A549 (cell line): ENCODE measurements at regions not wholly inside any gene's neighbourhood (a gene's known extent, or its start where the extent isn't known, plus 50 kb on each side); places are given as distances from the start of the nearest gene placed in this dataset.

Source experiments
- ATAC-seq, 2 experiments: fragments of 200-7000 bp in 1 of 2; fragments of >200 bp in 1 of 2; cut with Nextera tagmentation in 1 of 2; cut with Tn5 transposase in 1 of 2; 3 replicates each; pipeline versions ENCODE4 v1.8.0 to v1.9.1; 2018 to 2020; ENCODE audit warnings: mild to moderate bottlenecking in 1 of 2, moderate library complexity in 1 of 2
- CTCF ChIA-PET: fragments of 300-600 bp; sonication (Branson Sonifier 250); formaldehyde crosslinking; extraction: SDS; loops from one replicate; lab custom pipeline; 2021; ENCODE audit warnings: antibody characterized with exemption, inconsistent platforms; lab: Yijun Ruan, JAX
- POLR2A ChIA-PET: fragments of 350-600 bp; formaldehyde crosslinking; extraction: SDS; loops from one replicate; lab custom pipeline; 2021; ENCODE audit warnings: antibody characterized with exemption, inconsistent platforms; lab: Yijun Ruan, JAX
- DNase-seq, 2 experiments: peaks; one replicate each; pipeline versions ENCODE4 v3.0.0 to v3.0.0-alpha.2; 2011 to 2016; ENCODE audit warnings: low read depth in 1 of 2, low spot score in 1 of 2
- FAIRE-seq: peaks from 2 replicates; lab custom pipeline; 2011; peaks lifted over from hg19 to GRCh38; lab: Jason Lieb, UNC
- H3K27ac ChIP-seq, 2 experiments: fragments of >200 bp; sonication (Bioruptor Twin); formaldehyde crosslinking; 3 replicates each; pipeline ENCODE4 v1.5.1; 2016 to 2017
- H3K4me1 ChIP-seq: fragments of >200 bp; sonication (Bioruptor Twin); formaldehyde crosslinking; 3 replicates; pipeline ENCODE4 v1.6.1; 2016
- H3K4me2 ChIP-seq: fragments of >200 bp; sonication (Bioruptor Twin); formaldehyde crosslinking; 3 replicates; pipeline ENCODE4 v1.6.1; 2016
- H3K4me3 ChIP-seq: fragments of >200 bp; sonication (Bioruptor Twin); formaldehyde crosslinking; 3 replicates; pipeline ENCODE4 v1.5.1; 2016
- H3K9me3 ChIP-seq: fragments of >200 bp; sonication (Bioruptor Twin); formaldehyde crosslinking; 3 replicates; pipeline ENCODE4 v1.6.1; 2016
- CTCF ChIP-seq: fragments of >200 bp; sonication (Bioruptor Twin); formaldehyde crosslinking; IDR thresholded peaks from 3 replicates; pipeline ENCODE4 v1.5.1; 2016
- EHF ChIP-seq: fragments of 250-450 bp; sonication (Bioruptor Pico); IDR thresholded peaks from 2 replicates; pipeline ENCODE4 v1.5.0; 2020; ENCODE audit warnings: mild to moderate bottlenecking
- EHMT2 ChIP-seq: fragments of 200-600 bp; sonication (generic); IDR thresholded peaks from 2 replicates; pipeline ENCODE4 v1.6.1; 2016; ENCODE audit warnings: antibody characterized with exemption, low read depth, mild to moderate bottlenecking, moderate library complexity
- EP300 ChIP-seq, 2 experiments: fragments of >200 bp; sonication (Bioruptor Twin); formaldehyde crosslinking; IDR thresholded peaks; 2 replicates in 1 of 2; 3 replicates in 1 of 2; pipeline ENCODE4 v1.6.1; 2016 to 2017
- FOSB ChIP-seq: fragments of 250-450 bp; sonication (Bioruptor Pico); IDR thresholded peaks from 2 replicates; pipeline ENCODE4 v1.5.0; 2020; ENCODE audit warnings: mild to moderate bottlenecking, moderate library complexity
- FOXS1 ChIP-seq: fragments of 250-450 bp; sonication (Bioruptor Pico); IDR thresholded peaks from 2 replicates; pipeline ENCODE4 v1.5.0; 2020; ENCODE audit warnings: mild to moderate bottlenecking, moderate library complexity
- HES2 ChIP-seq: fragments of >200 bp; sonication (Bioruptor Twin); formaldehyde crosslinking; IDR thresholded peaks from 2 replicates; pipeline ENCODE4 v1.6.1; 2016
- HOXA7 ChIP-seq: fragments of 250-450 bp; sonication (Bioruptor Pico); IDR thresholded peaks from 2 replicates; pipeline ENCODE4 v1.5.0; 2020; ENCODE audit warnings: mild to moderate bottlenecking, moderate library complexity
- HOXB13 ChIP-seq: fragments of 250-450 bp; sonication (Bioruptor Pico); IDR thresholded peaks from 2 replicates; pipeline ENCODE4 v1.5.0; 2020; ENCODE audit warnings: low read depth, mild to moderate bottlenecking, moderate library complexity
- HOXB5 ChIP-seq: fragments of 250-450 bp; sonication (Bioruptor Pico); IDR thresholded peaks from 2 replicates; pipeline ENCODE4 v1.5.0; 2020; ENCODE audit warnings: mild to moderate bottlenecking, moderate library complexity
- JUN ChIP-seq, 2 experiments: fragments of >200 bp; sonication (Bioruptor Twin); formaldehyde crosslinking; IDR thresholded peaks; 2 replicates in 1 of 2; 3 replicates in 1 of 2; pipeline ENCODE4 v1.6.1; 2016 to 2017
- KDM1A ChIP-seq: fragments of 200-600 bp; sonication (generic); IDR thresholded peaks from 2 replicates; pipeline ENCODE4 v1.6.1; 2016; ENCODE audit warnings: low read depth, mild to moderate bottlenecking
- MAFK ChIP-seq: fragments of 450-650 bp; IDR thresholded peaks from 2 replicates; pipeline ENCODE4 v1.6.1; 2014; ENCODE audit not compliant: partially characterized antibody
- MAX ChIP-seq: IDR thresholded peaks from 2 replicates; pipeline ENCODE4 v1.6.1; 2012
- MAZ ChIP-seq: fragments of 150-350 bp; IDR thresholded peaks from 2 replicates; pipeline ENCODE4 v1.6.1; 2014; ENCODE audit warnings: antibody characterized with exemption, low read depth, low read length, borderline replicate concordance
- MYC ChIP-seq: IDR thresholded peaks from 2 replicates; pipeline ENCODE4 v1.6.1; 2012; ENCODE audit warnings: mild to moderate bottlenecking, inconsistent platforms, low read length, improper control_type of control experiment, borderline replicate concordance
- NR3C1 ChIP-seq: fragments of >200 bp; sonication (Bioruptor Twin); formaldehyde crosslinking; IDR thresholded peaks from 3 replicates; pipeline ENCODE4 v1.6.1; 2017
- PBX3 ChIP-seq: IDR thresholded peaks from 2 replicates; pipeline ENCODE4 v1.6.1; 2012
- PHF8 ChIP-seq: fragments of 200-600 bp; sonication (generic); IDR thresholded peaks from 2 replicates; pipeline ENCODE4 v1.6.1; 2016; ENCODE audit warnings: low read depth, mild to moderate bottlenecking, antibody characterized with exemption, moderate library complexity, borderline replicate concordance
- POLR2AphosphoS2 ChIP-seq: conservative IDR thresholded peaks from 2 replicates; pipeline ENCODE4 v1.6.1; 2012; ENCODE audit warnings: low read length, improper control_type of control experiment, inconsistent platforms
- RARB ChIP-seq: fragments of 250-450 bp; sonication (Bioruptor Pico); IDR thresholded peaks from 2 replicates; pipeline ENCODE4 v1.8.0; 2021; ENCODE audit warnings: mild to moderate bottlenecking, moderate library complexity
- RCOR1 ChIP-seq: fragments of 150-350 bp; IDR thresholded peaks from 2 replicates; pipeline ENCODE4 v1.6.1; 2014; ENCODE audit warnings: antibody characterized with exemption, low read length, low read depth
- RFX5 ChIP-seq: fragments of 450-650 bp; IDR thresholded peaks from 2 replicates; pipeline ENCODE4 v1.7.1; 2014; ENCODE audit warnings: antibody characterized with exemption, mild to moderate bottlenecking, moderate library complexity
- RNF2 ChIP-seq: fragments of 200-600 bp; sonication (generic); IDR thresholded peaks from 2 replicates; pipeline ENCODE4 v1.6.1; 2016; ENCODE audit warnings: low read depth, mild to moderate bottlenecking, antibody characterized with exemption, moderate library complexity, borderline replicate concordance
- TFCP2L1 ChIP-seq: fragments of 250-450 bp; sonication (Bioruptor Pico); IDR thresholded peaks from 2 replicates; pipeline ENCODE4 v1.5.0; 2021; ENCODE audit warnings: mild to moderate bottlenecking
- USF2 ChIP-seq: fragments of 450-650 bp; IDR thresholded peaks from 2 replicates; pipeline ENCODE4 v1.6.1; 2014; ENCODE audit warnings: antibody characterized with exemption
- ZC3H11A ChIP-seq: fragments of 450-650 bp; IDR thresholded peaks from 2 replicates; pipeline ENCODE4 v1.6.1; 2014; ENCODE audit warnings: antibody characterized with exemption, mild to moderate bottlenecking
- ZFP36 ChIP-seq: fragments of 450-650 bp; IDR thresholded peaks from 2 replicates; pipeline ENCODE4 v1.6.1; 2014; ENCODE audit warnings: borderline replicate concordance; ENCODE audit not compliant: partially characterized antibody
- WGBS: methylation state at CpG from one replicate; pipeline ENCODE4 v1.1.6; 2017; ENCODE audit errors: missing lambda C conversion rate; 5-methylcytosine and 5-hydroxymethylcytosine counted together
- TF ChIP-seq, protein P1 (sequence below): fragments of 150-350 bp; IDR thresholded peaks from 2 replicates; pipeline ENCODE4 v1.6.1; 2014; ENCODE audit warnings: low read depth, mild to moderate bottlenecking, low read length

- TF ChIP-seq MYC, result no peak
- no peak for TF ChIP-seq HOXB13 (CRISPR knock-in tag)
- TF ChIP-seq KDM1A, result no peak
- TF ChIP-seq EHF (CRISPR knock-in tag), result no peak
- no peak for TF ChIP-seq MAZ
- no peak for TF ChIP-seq RARB (CRISPR knock-in tag)
- Histone ChIP-seq H3K9me3 (peaks cover 8% of the 10 kb centered on the region; the same call in 1 of the 3 replicates), H3K4me1 (no peaks in the 10 kb centered on the region), H3K4me3 (no peak overlapping the region), H3K27ac (no peak overlapping the region), H3K4me2 (no peak overlapping the region)
- 3% methylated on average over 6 of the region's 6 CpGs for WGBS
- FAIRE-seq (no peak), DNase-seq (no peak), ATAC-seq (no peak)
- POLR2A ChIA-PET, result no interaction called here
- CTCF ChIA-PET, result interaction anchor here (1.6 kb wide), 1 partner anchor 9 kb away, joined by 3 read pairs; no protein-coding TSS in a partner anchor
Observed at GRCh38 chr2:6423944-6424343, 441.8 kb downstream of the CMPK2 start.

DNA sequence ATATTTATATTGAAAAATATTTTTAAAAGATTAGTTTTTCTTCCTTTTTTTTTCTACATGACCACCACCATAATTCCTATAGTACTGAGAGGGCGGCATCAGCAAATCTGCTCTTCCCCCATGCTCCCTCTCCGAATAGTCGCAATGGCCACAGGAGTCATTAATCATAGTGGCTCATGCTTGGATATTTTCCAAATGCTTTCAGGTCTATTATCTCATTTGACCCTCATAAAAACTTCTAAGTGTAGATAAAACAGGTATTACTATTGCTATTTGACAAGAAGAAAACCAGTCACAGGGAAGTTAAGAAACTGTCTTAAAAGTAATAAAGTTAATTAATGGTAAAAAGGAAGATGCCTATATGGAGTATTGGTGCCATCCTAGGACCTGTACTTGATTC is 440.7 kb downstream of the CMPK2 start:
- no peak overlapping the region for H3K27ac ChIP-seq
- CTCF ChIA-PET, result no interaction called here
- peaks cover 8% of the 10 kb centered on the region; the same call in 1 of the 3 replicates for H3K9me3 ChIP-seq
- POLR2A ChIA-PET, result no interaction called here
- H3K4me1 ChIP-seq, result no peaks in the 10 kb centered on the region
- no peak for DNase-seq
- no peak overlapping the region for H3K4me3 ChIP-seq
- TF ChIP-seq HES2 (no peak), RCOR1 (no peak), MAFK (no peak), POLR2AphosphoS2 (no peak), EHF (CRISPR knock-in tag) (no peak), CTCF (no peak), RNF2 (no peak), KDM1A (no peak), RFX5 (no peak), MAZ (no peak), MAX (no peak), HOXB13 (CRISPR knock-in tag) (no peak), FOSB (CRISPR knock-in tag) (no peak), MYC (no peak), JUN (IDR thresholded peaks at IDR 0.05) (no peak), TFCP2L1 (CRISPR knock-in tag) (no peak)
- TF ChIP-seq, protein P1, sequence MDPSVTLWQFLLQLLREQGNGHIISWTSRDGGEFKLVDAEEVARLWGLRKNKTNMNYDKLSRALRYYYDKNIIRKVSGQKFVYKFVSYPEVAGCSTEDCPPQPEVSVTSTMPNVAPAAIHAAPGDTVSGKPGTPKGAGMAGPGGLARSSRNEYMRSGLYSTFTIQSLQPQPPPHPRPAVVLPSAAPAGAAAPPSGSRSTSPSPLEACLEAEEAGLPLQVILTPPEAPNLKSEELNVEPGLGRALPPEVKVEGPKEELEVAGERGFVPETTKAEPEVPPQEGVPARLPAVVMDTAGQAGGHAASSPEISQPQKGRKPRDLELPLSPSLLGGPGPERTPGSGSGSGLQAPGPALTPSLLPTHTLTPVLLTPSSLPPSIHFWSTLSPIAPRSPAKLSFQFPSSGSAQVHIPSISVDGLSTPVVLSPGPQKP, result no peak
- FAIRE-seq, result no peak
- 15% methylated on average over 3 of the region's 3 CpGs for WGBS
- ATAC-seq, result no peak
- no peak overlapping the region for H3K4me2 ChIP-seq

DNA sequence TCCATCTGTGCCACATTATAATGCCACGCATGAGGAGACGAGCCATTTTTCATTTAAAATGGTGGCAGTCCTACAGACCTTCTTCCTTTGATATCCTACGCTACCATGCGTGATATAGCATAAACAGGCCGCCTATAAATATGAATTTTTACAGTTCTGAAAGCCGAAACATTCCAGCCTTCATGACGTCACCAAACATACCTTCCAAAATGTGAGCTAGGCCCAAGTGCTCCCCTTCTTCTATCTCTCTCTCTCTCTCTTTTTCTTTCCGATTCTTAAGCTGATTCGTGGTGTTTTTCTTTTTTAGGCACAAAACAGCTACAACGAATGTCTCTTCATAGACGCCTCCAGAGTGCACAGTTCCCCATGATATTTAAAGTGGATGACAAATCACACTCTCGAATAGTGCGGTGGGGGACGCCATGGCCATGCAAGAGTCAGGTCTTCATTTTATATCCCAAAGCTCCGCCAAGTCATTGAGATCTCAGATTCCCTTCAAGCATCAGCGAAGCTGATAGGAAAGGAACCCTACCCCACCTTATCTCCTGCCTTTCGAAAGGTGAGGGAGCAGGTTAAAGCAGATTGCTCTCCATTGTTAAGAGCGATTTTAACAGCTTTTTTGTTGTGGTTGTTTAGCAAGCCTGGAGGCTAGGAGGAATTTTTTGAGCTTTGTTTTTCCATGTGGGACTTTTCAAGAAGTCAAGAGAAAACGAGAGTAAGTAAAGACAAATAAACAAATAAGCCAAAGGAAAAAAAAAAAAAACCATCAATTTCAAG is 436.3 kb downstream of the CMPK2 start:
- ChIA-PET CTCF (no interaction called here), POLR2A (no interaction called here)
- no peak for DNase-seq
- no peak overlapping the region for H3K4me3 ChIP-seq
- no peaks in the 10 kb centered on the region for H3K4me1 ChIP-seq
- H3K4me2 ChIP-seq, result no peak overlapping the region
- ATAC-seq, result no peak
- 18% methylated on average over 19 of the region's 19 CpGs for WGBS
- FAIRE-seq, result no peak
- no peaks in the 10 kb centered on the region; the same call in 2 of the 3 replicates for H3K9me3 ChIP-seq
- H3K27ac ChIP-seq, result no peak overlapping the region
- TF ChIP-seq HOXB5 (CRISPR knock-in tag) (no peak), NR3C1 (no peak), ZFP36 (no peak), POLR2AphosphoS2 (no peak), PBX3 (no peak), EHMT2 (no peak), HOXA7 (CRISPR knock-in tag) (no peak), ZC3H11A (no peak), EP300 (IDR thresholded peaks at IDR 0.05) (no peak), USF2 (no peak), FOXS1 (CRISPR knock-in tag) (no peak), PHF8 (no peak), MAX (no peak)
